GM19351 (cell line): ENCODE measurements at regions not wholly inside any gene's neighbourhood (a gene's known extent, or its start where the extent isn't known, plus 50 kb on each side); places are given as distances from the start of the nearest gene placed in this dataset.

ENCODE experiments used
- ATAC-seq: cut with Tn5 transposase; IDR thresholded peaks from one replicate; pipeline ENCODE4 v1.9.1; 2021; ENCODE audit warnings: mild to moderate bottlenecking, moderate library complexity; ENCODE audit not compliant: unreplicated experiment

- ATAC-seq: no peak
These were observed 325.9 kb upstream of the LINC00305 start for GRCh38 chr18:64474773-64475172.

- no peak for ATAC-seq
These were observed 325.4 kb upstream of the LINC00305 start for GRCh38 chr18:64474255-64474654.

GRCh38 chr18:64449434-64449833 lies 300.5 kb upstream of the LINC00305 start:
- no peak for ATAC-seq

GRCh38 chr18:64444819-64445218 lies 295.9 kb upstream of the LINC00305 start:
- ATAC-seq: no peak

- no peak for ATAC-seq
These were observed 289.3 kb upstream of the LINC00305 start for GRCh38 chr18:64438178-64438577.

- no peak for ATAC-seq
These were observed 287.2 kb upstream of the LINC00305 start for GRCh38 chr18:64436111-64436510.

GRCh38 chr18:64419156-64419555 lies 270.3 kb upstream of the LINC00305 start:
- no peak for ATAC-seq

GRCh38 chr18:64416990-64417389 lies 268.1 kb upstream of the LINC00305 start:
- ATAC-seq: no peak

GRCh38 chr18:64415218-64415617 lies 266.3 kb upstream of the LINC00305 start:
- ATAC-seq: no peak

GRCh38 chr18:64410685-64411084 lies 261.8 kb upstream of the LINC00305 start:
- no peak for ATAC-seq

GRCh38 chr18:64409511-64409910 lies 260.6 kb upstream of the LINC00305 start:
- peak; percentile 67 for ATAC-seq

GRCh38 chr18:64407606-64408005 lies 258.7 kb upstream of the LINC00305 start:
- ATAC-seq: no peak

GRCh38 chr18:64405161-64405560 lies 256.3 kb upstream of the LINC00305 start:
- ATAC-seq: no peak

GRCh38 chr18:64403784-64404503 lies 255.1 kb upstream of the LINC00305 start:
- ATAC-seq: peak; percentile 81

GRCh38 chr18:64402636-64403035 lies 253.7 kb upstream of the LINC00305 start:
- no peak for ATAC-seq

- no peak for ATAC-seq
These were observed 252.6 kb upstream of the LINC00305 start for GRCh38 chr18:64401268-64402060.

GRCh38 chr18:64399566-64399965 lies 250.7 kb upstream of the LINC00305 start:
- no peak for ATAC-seq

GRCh38 chr18:64398320-64398719 lies 249.4 kb upstream of the LINC00305 start:
- peak; percentile 80 for ATAC-seq

- no peak for ATAC-seq
These were observed 243.3 kb upstream of the LINC00305 start for GRCh38 chr18:64392202-64392601.

GRCh38 chr18:64384101-64384500 lies 235.2 kb upstream of the LINC00305 start:
- ATAC-seq: no peak

GRCh38 chr18:64380117-64380516 lies 231.2 kb upstream of the LINC00305 start:
- peak; percentile 99 for ATAC-seq

- peak; percentile 34 for ATAC-seq
These were observed 230.8 kb upstream of the LINC00305 start for GRCh38 chr18:64379662-64380061.
